NCI-H2029 (cell line): ENCODE measurements at regions not wholly inside any gene's neighbourhood (a gene's known extent, or its start where the extent isn't known, plus 50 kb on each side); places are given as distances from the start of the nearest gene placed in this dataset.
"Not testable (repeated sequence)": the region's sequence is repeated elsewhere in the genome, so short reads cannot be mapped to it uniquely, and the experiment has no call there.

Experiments used
- DNase-seq: peaks from one replicate; lab custom pipeline; 2025; lab: John Stamatoyannopoulos, UW

DNA sequence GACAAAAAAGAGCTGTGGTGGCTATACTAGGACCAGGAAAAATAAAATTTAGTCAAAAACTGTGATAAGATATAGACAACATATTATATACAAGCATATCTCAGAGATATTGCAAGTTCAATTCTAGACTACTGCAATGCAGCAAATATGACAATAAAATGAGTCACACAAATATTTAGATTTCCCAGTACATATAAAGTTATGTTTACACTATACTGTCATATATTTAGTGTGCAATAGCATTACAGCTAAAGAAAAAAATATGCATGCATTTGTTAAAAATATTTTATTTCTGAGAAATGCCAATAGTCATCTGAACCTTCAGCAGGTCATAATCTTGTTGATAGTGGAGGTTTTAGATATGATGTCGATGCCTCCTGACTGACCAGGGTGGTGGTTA lies 72.1 kb downstream of the AKR1C4 start:
- DNase-seq, result no peak

DNA sequence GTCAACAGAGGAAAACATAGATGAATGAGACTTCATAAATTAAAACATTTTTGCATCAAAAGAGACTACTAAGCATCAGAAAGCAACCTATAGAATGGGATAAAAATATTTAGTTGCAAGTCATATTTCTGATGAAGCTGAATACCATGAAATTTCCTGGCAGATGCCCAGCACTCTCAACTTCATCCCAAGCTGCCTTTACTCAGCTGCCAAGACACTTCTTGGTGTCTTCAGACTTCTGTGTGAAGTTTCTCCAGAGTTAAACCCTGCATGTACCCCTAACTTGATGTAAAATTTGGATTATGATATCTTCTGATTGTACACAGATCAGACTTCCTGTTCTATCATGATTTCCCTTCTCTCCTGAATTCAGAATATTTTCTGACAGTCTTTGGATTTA lies 73.2 kb downstream of the AKR1C4 start:
- DNase-seq, result no peak

DNA sequence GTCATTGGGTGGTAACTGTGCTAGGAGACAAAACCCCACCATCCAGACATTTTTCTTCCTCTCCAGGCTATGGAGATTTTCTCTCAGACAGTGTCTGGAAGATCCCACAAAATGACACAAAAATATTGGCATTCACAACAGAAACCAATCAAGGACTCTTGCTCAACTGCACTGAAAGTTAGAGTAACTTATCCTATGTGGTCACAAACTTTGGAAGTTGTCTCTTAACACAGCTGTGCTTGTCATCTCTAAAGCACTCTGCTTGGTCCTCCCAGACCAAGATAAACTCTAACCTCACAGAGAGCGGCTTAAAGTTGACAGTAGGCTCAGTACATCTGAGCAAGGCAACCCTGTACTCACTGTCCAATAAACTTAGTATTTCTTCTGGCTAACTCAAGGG lies 74.9 kb downstream of the AKR1C4 start:
- no peak for DNase-seq

DNA sequence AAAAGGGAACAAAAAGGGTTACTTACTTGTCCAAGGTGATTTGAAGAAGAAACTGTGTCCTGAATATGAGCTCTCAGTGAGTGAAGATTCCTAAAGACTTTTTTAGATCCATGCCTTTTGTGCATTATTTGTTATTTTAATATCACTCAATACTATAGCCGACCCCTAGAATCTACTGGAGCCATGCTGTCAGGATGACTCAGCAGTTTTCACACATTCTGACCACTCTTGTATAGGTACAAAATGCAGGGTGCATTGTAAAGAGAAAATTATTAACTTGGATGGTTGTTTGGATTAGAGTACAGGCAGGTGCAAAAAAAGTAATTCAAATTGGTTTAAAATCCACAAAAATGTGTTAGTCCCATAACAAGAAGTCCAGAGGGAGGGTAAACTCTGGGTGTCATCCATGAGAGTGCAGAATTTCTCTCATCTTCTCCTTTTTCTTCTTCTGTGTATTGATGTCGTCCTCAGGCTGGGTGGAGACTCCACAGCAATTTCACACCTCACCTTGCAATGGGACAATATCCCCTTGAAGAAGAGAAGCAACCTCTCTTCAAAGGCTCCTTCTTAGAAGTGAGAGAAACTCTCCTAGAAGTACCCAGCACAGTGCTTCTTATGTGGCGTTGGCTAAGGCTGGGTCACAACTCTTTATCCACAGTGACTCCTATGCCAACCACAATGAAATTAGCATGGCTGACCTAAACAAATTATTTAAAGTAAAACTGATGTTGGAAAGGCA lies 75.6 kb downstream of the AKR1C4 start:
- no peak for DNase-seq

DNA sequence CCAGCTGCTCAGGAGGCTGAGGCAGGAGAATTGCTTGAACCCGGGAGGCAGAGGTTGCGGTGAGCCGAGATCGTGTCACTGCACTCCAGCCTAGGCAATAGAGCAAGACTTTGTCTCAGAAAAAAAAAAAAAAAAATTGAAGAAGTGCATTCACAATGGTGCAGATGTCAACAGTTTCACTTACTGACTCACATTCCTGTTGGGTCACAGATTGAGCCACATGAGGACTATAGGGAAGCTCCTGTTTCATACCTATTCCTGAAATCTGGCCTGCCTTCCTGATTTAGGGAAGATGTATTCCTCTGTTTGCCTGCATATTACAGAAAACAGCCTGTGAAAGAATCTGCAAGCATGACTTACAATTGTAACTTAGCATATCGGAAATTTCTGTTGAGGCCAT lies 78.2 kb downstream of the AKR1C4 start:
- no peak for DNase-seq

DNA sequence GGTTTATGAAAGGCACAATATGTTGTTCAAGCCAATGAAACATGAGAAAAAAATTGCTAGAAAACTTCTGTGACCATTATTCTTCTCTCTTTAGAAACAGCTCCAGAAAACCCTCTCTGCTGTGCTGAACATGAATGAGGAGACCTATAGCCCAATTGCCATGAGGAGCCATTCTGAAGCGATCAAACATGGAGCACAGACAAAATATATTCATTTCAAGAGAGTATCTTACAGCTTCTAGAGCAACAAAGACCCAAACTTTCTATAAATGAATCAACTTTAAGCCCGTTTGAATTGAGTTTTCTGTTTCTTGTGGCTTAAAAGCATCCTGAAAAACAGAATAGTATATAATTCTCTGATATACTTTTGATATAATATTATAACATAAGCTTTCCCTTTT lies 83.4 kb upstream of the UCN3 start:
- no peak for DNase-seq

DNA sequence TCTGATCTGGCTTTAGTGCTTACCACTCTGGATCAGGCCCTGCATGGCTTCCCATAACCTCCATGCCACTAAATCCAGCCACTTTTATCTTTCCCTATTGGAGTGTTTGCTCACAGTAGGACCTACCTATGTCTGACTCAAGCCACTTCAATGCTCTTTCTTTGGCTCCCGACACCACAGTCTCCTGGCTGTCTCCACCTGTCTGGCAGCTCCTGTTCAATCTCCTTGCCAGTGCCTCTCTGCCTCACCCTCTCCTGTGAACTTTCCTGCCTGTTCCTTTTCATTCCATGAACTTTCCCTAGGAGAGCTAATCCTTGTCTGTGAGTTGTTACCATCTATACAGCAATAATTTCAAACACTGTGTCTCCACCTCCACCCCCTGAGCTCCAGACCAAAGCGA lies 82.6 kb upstream of the UCN3 start:
- no peak for DNase-seq

DNA sequence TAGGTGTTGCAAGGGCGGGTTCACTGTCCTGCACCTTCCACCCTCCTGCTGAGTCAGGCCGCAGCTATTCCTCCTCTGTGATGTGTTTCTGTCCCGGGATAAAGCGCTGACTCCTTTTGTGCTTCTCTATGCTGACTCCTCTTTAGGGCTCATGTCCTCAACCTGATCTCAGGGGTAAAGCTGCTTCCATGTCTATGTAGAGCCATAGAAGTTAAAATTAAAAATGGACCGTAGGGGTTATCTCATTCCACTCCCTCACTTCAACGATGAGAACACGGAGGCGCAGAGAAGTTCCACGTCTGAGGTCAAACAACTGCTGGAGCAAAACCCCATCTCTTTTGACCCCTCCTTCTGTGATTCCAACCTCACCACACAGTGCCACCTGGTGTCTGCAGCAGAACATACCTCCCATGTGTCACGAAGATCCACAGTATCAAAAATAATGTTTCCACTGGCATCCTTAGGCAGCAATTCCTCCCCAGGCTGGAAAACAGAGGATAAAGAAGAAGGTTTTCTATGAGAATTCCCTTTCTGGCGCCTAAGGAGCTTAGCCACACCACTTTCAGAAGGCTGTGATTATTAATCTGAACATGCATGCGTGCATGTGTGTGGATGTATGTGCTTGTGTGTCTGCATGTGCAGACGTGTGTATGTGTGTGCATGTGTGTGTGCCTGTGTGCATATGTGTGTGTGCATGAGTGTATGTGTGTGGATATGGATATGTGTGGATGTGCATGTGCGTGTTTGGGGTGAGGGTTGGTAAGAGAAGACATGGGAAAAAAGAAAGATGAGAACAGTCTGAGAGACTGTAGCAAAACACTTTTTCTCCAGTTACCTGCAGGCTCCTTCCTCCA lies 81.2 kb upstream of the UCN3 start:
- no peak for DNase-seq

DNA sequence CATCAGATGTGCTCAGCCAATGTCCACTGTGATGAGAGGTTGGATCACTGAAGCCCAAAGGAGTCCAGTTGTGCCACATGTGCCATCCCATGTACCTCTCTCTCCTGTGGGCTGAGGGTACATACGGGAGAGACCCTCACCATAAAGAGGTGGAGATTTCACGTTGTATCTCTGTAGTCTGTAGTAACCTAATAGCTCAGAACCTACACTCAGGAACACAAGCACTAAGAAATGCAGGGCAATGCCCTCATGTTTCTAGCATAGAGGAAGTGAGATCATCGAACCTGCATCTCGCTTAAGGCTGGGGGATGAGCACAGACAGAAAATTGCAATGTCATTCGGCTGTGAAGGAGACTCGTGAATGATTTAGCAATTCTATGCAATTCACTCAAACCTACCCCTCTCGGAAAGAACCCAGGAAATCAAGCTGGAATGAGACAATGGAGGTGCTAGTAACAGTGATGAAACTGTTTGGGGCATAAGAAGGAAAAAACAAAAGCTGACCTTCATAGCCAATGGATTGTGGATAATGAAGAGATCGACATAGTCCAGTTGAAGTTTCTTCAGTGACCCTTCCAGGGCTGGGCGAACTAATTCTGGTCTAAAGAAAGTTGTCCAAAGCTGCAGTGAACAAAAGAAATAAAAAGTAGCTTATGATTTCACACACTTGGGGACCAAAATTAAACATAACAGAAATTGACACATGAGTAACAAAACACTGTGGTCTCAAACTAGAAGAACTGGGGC lies 80.3 kb upstream of the UCN3 start:
- DNase-seq, result no peak

DNA sequence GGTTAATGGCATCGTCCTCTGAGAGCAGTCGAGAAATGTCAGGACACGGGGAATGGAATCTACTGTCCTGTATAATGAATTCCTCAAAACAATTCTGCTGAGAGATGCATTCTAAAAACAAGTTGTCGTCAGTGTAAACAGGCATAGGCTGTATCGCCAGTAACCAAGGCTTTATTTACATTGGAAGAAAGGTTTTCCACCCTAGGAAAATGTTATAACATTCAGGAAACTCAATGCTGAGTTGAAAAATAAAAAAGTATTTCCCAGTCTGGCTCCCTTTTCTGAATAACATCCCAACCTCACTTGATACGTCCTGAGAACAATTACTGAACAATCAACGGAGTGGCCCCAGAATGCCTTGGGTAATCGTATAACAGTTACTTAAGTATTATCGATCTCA lies 79.6 kb upstream of the UCN3 start:
- no peak for DNase-seq

DNA sequence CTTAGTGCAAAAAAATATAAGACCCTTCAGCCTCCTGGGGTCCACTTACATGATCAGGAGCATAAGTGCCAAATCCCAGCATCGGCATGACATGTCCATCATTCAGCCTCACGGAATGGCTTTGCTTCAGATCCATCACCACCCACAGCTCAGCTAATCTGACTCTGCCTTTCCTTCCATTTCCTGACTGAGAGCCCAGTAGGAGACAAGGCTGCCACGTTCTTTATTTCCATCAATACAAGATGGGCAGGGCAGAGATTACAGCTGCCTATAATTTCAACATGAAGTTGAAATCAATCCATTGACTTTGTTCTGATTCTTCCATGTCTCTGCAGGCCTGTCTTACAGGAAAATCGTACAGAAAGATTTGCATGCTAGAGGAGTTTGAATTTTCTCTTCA lies 76.4 kb upstream of the UCN3 start:
- no peak for DNase-seq

DNA sequence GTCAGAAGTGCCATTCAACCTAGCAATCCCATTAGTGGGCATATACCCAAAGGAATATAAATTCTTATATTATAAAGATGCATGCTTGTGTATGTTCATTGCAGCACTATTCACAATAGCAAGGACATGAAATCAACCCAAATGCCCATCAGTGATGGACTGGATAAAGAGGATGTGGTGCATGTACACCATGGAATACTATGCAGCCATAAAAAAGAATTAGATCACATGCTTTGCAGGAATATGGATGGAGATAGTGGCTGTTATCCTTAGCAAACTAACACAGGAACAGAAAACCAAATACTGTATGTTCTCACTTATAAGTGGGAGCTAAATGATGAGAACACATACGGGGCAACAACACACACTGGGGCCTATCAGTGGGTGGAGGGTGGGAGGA lies 75.5 kb upstream of the UCN3 start:
- DNase-seq, result not testable (repeated sequence)

DNA sequence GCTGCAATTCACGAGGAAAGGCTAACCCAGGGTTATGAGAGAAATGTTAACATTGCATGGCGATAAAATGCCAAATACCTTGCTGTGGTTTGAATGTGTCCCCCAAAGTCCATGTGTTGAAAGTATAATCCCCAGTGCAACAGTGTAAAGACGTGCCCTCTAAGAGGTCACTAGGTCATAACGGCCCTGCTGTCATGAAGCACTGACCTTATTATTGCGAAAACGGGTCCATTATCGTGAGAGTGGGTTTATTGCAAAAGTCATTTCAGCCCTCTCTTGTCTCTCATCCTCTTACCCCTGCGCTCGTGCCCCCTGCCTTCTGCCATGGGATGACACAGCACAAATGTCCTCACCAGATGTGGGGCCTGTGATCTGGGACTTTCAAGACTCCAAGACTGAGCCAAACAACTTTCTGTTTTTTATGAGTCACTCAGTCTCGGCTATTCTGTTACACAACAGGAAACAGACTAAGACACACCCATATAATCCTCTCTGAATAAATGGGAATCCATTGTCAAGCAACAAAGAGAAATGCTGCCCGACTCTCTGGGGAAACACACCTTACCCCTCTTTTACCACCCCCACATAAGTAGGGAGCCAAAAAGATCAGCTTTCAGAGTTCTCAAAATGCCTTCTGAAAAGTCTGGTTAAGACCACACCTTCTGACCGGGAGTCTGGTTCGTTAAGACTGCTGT lies 73.1 kb upstream of the UCN3 start:
- no peak for DNase-seq

DNA sequence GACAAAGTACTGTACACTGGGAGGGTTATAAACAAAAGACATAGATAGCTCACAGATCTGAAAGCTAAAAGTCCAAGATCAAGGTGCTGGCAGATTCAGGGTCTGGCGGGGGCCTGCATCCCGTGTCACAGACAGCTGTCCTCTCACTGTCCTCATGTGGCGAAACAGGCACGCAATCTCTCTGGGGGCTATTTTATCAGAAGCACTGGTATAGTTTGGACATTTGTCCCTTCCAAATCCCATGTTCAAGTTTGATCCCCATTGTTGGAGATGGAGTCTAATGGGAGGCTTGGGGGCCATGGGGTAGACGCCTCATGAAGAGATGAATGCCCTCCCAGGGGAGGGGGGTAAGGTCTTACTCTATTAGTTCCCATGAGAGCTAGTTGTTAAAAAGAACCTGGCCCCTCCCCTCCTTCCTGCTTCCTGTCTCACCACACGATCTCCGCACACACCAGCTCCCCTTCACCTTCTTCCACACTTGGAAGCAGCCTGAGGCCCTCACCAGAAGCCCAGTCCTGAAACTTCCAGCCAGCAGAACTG lies 72.5 kb upstream of the UCN3 start:
- DNase-seq, result no peak

DNA sequence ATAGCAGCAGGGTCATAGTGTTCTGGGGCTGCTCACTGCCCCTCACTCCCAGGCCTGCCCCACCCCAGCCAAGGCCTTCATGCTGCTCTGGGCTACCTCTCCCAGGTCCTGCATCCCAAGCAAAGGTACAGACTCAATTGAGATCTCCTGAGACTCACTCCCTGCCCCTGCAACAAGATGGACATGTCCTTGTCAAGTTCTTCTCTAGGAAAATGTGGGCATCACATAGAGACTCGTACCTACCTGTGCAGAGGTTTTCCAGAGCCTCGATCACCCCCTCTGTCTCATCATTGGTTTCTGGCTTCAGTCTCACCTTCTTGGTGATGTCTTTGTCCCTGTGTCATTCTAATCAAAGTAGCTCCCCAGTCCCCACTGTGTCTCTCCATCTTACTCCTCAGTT lies 71.8 kb upstream of the UCN3 start:
- not testable (repeated sequence) for DNase-seq

DNA sequence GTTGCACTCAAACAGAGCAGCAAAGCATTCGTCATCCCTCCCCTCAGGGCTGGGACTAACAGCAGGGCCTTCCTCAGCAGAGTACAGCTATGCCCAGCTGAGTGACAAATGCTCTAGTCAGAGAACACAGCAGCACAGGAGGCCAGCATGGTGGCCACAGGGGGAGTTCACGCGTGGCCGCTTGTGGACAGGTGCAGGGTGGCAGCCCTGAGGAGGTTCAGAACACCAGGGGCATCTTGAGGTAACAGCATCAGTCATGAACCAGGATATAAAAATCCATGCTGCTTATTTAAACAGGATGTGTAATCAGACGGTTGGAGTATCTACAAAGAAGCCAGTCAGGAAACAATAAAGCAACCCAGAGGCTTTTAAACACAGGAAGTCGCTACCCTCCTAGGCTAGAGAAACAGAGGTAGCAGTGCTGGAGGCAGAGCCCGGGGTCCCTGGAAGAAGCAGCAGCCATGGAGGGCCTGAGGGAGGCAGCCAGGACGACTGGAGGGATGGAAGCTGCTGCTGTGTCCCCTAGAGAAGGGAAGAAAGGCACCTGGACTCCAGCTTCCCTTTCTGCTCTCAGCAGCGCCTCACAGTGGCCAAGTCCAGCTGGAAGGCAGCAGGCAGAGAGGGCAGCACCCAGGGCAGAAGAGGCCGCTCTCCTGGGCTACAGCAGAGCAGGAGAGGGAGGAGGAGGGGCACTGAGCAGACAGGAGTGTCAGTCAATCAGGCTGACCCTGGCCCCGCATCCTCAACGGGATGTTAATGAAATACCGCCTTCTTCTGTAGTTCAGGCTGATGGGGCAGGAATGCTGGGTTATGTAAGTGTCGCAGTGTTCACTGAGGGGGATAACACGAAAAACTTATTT lies 70.8 kb upstream of the UCN3 start:
- DNase-seq, result peak; percentile 48

DNA sequence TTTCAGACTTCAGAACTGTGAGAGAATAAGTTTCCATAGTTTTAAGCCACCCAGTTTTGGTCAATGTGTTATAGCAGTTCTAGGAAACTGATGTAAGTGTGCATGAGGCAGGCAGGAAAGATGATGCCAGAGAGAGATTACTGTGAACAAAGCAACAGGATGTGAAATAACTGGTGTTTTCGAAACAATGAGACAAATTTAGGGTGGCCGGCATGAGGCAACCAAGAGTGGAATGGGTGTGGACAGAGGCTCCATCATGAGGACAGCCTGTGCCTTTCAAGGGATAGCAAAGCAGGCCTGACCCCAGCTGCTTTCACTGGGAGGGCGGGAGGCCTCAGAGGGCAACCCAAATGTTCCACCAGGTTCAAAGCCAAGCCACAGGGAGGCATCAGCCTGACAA lies 67.3 kb upstream of the UCN3 start:
- no peak for DNase-seq

DNA sequence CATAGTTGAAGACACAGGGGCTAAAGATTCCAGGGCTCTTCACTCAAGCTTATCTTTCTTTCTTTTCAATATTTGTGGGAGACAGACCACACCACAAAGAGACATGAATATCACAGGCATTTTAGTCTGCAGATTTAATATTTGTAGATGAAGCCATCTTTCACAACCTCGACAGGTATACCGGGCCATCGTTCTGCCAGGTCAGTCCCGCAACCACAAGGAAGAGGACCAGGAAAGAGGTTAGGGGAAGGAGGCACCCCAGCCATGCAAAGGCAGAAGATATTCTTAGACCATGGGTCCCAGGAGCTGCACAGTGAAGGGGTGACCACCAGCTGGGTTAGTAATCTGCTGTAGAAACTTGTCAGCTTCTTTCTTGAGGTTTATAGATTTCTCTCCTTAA lies 66.8 kb upstream of the UCN3 start:
- DNase-seq, result no peak

DNA sequence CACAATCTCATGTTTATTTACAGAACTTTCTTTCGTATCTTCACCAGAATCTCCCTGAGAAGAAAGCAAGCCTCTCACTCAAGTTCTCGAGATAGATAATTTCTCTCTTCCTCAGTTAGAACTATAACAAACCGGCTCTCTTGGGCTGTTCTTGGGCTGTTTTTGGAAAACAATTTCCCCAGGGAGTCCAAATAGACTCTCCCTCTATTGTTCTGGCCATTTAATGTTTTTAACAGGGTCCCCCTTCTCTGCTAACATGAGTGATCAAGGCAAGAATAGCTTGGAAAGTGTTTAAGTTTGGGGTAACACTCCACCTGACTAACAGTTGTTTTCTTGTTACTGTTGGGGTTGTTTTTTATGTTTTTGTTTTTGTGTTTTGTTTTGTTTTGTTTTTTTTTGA lies 64.8 kb upstream of the UCN3 start:
- DNase-seq, result no peak

DNA sequence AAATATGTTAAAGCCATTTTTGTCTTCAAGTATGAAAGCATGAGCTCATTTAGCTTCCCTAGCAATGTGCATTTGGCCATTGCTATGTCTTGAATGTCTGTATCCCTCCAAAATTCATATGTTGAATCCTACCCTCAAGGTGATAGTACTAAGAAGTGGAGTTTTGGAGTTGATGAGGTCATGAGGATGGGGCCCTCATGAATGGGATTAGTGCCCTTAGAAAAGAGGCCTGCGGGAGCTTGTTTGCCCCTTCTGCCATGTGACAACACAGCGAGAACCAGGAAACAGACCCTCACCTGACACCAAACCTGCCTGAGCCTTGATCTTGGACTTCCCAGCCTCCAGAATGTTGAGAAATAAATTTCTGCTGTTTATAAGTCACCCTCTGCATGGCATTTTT lies 61.3 kb upstream of the UCN3 start:
- no peak for DNase-seq

DNA sequence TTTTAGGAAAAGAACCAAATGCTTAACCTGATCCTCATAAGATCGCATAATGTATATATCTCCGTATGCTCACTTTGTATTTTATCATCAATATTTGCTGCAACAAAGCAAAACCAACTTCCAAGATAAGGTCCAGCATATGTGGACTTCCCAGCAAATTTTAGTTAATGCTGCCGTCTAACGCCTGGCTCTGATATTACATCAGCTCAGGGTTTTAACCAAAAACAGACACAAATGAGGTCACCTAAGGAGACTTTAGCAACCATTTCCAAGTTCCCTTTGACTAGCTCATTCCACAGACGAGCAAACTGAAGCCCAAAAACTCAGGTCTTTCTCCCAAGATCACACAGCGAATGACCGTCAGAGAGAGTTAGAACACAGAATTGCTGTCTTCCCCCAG lies 59.4 kb upstream of the UCN3 start:
- no peak for DNase-seq
